ENCODE measurements at regions not wholly inside any gene's neighbourhood (a gene's known extent, or its start where the extent isn't known, plus 50 kb on each side); places are given as distances from the start of the nearest gene placed in this dataset.
"Not testable (repeated sequence)": the region's sequence is repeated elsewhere in the genome, so short reads cannot be mapped to it uniquely, and the experiment has no call there.

- Histone ChIP-seq H3K27ac (ENCODE audit: poor library complexity, severe bottlenecking) (no peak overlapping the region), H3K4me1 (ENCODE audit: insufficient read depth, poor library complexity, severe bottlenecking) (peaks cover 23% of the 10 kb centered on the region), H3K9me3 (ENCODE audit: severe bottlenecking) (no peaks in the 10 kb centered on the region), H3K36me3 (ENCODE audit: low read depth) (no peaks in the 10 kb centered on the region), H3K27me3 (ENCODE audit: insufficient read depth, poor library complexity, severe bottlenecking) (no peaks in the 10 kb centered on the region), H3K4me3 (ENCODE audit: severe bottlenecking) (no peak overlapping the region)
- TF ChIP-seq CTCF (IDR thresholded peaks at IDR 0.05; ENCODE audit: poor library complexity, severe bottlenecking), result no peak
- no peak for ATAC-seq (ENCODE audit: low read depth)
- no peak for DNase-seq (ENCODE audit: low spot score)
Measured at GRCh38 chr9:22217254-22217653, 208.1 kb upstream of the CDKN2B start.

- H3K27ac ChIP-seq (ENCODE audit: poor library complexity, severe bottlenecking); H3K36me3 ChIP-seq (ENCODE audit: low read depth); DNase-seq (ENCODE audit: low spot score); H3K9me3 ChIP-seq (ENCODE audit: severe bottlenecking); H3K4me1 ChIP-seq (ENCODE audit: insufficient read depth, poor library complexity, severe bottlenecking); H3K4me3 ChIP-seq (ENCODE audit: severe bottlenecking); ATAC-seq (ENCODE audit: low read depth); H3K27me3 ChIP-seq (ENCODE audit: insufficient read depth, poor library complexity, severe bottlenecking): not testable (repeated sequence)
Measured at GRCh38 chr9:22225856-22226255, 216.8 kb upstream of the CDKN2B start.

GRCh38 chr9:22227986-22228385 is 218.6 kb upstream of the DMRTA1 start:
- Histone ChIP-seq H3K4me1 (ENCODE audit: insufficient read depth, poor library complexity, severe bottlenecking) (no peaks in the 10 kb centered on the region), H3K27ac (ENCODE audit: poor library complexity, severe bottlenecking) (no peak overlapping the region), H3K27me3 (ENCODE audit: insufficient read depth, poor library complexity, severe bottlenecking) (no peaks in the 10 kb centered on the region), H3K4me3 (ENCODE audit: severe bottlenecking) (no peak overlapping the region), H3K36me3 (ENCODE audit: low read depth) (no peaks in the 10 kb centered on the region; the same call in 1 of the 2 replicates), H3K9me3 (ENCODE audit: severe bottlenecking) (peaks cover 2% of the 10 kb centered on the region)
- no peak for ATAC-seq (ENCODE audit: low read depth)
- DNase-seq (ENCODE audit: low spot score), result no peak
- TF ChIP-seq CTCF (IDR thresholded peaks at IDR 0.05; ENCODE audit: poor library complexity, severe bottlenecking), result no peak

GRCh38 chr9:22228542-22228941 is 218.1 kb upstream of the DMRTA1 start:
- no peak overlapping the region for H3K4me3 ChIP-seq (ENCODE audit: severe bottlenecking)
- no peaks in the 10 kb centered on the region for H3K27me3 ChIP-seq (ENCODE audit: insufficient read depth, poor library complexity, severe bottlenecking)
- peaks cover 2% of the 10 kb centered on the region for H3K9me3 ChIP-seq (ENCODE audit: severe bottlenecking)
- DNase-seq (ENCODE audit: low spot score) (no peak), ATAC-seq (ENCODE audit: low read depth) (no peak)
- H3K27ac ChIP-seq (ENCODE audit: poor library complexity, severe bottlenecking), result no peak overlapping the region
- H3K4me1 ChIP-seq (ENCODE audit: insufficient read depth, poor library complexity, severe bottlenecking), result no peaks in the 10 kb centered on the region
- peak; percentile 51 for TF ChIP-seq CTCF (IDR thresholded peaks at IDR 0.05; ENCODE audit: poor library complexity, severe bottlenecking)
- H3K36me3 ChIP-seq (ENCODE audit: low read depth), result no peaks in the 10 kb centered on the region; the same call in 1 of the 2 replicates

- ATAC-seq (ENCODE audit: low read depth) (no peak), DNase-seq (ENCODE audit: low spot score) (no peak)
- no peaks in the 10 kb centered on the region; the same call in 1 of the 2 replicates for H3K36me3 ChIP-seq (ENCODE audit: low read depth)
Measured at GRCh38 chr9:22229069-22229468, 217.6 kb upstream of the DMRTA1 start.

GRCh38 chr9:22231309-22231708 is 215.3 kb upstream of the DMRTA1 start:
- H3K4me1 ChIP-seq (ENCODE audit: insufficient read depth, poor library complexity, severe bottlenecking); H3K27me3 ChIP-seq (ENCODE audit: insufficient read depth, poor library complexity, severe bottlenecking); H3K4me3 ChIP-seq (ENCODE audit: severe bottlenecking); ATAC-seq (ENCODE audit: low read depth); H3K36me3 ChIP-seq (ENCODE audit: low read depth); DNase-seq (ENCODE audit: low spot score); H3K27ac ChIP-seq (ENCODE audit: poor library complexity, severe bottlenecking); H3K9me3 ChIP-seq (ENCODE audit: severe bottlenecking): not testable (repeated sequence)

More at GRCh38 chr9:22229069-22229468, 217.6 kb upstream of the DMRTA1 start:
- no peak for TF ChIP-seq CTCF (IDR thresholded peaks at IDR 0.05; ENCODE audit: poor library complexity, severe bottlenecking)
- H3K27ac ChIP-seq (ENCODE audit: poor library complexity, severe bottlenecking), result no peak overlapping the region
- H3K9me3 ChIP-seq (ENCODE audit: severe bottlenecking), result peaks cover 2% of the 10 kb centered on the region
- no peak overlapping the region for H3K4me3 ChIP-seq (ENCODE audit: severe bottlenecking)
- H3K27me3 ChIP-seq (ENCODE audit: insufficient read depth, poor library complexity, severe bottlenecking), result no peaks in the 10 kb centered on the region
- no peaks in the 10 kb centered on the region for H3K4me1 ChIP-seq (ENCODE audit: insufficient read depth, poor library complexity, severe bottlenecking)
